Uterus (tissue), 3 donors: ENCODE measurements at regions not wholly inside any gene's neighbourhood (a gene's known extent, or its start where the extent isn't known, plus 50 kb on each side); places are given as distances from the start of the nearest gene placed in this dataset.
A peak's percentile ranks its signal among the peaks of the same experiment; 100 is the strongest.

Experiments
- DNase-seq, 2 donors: peaks; one replicate each; pipeline ENCODE4 v3.0.0-alpha.2; 2019 to 2020
- H3K27ac ChIP-seq, 2 donors: fragments of 200-600 bp; sonication (generic); 1 replicate in 1 of 2; 2 replicates in 1 of 2; pipeline ENCODE4 v1.5.1; 2016 to 2018
- H3K27me3 ChIP-seq, 2 donors: fragments of 200-600 bp; sonication (generic); one replicate each; pipeline ENCODE4 v1.5.1; 2018 to 2019; ENCODE audit warnings: control low read depth in 1 of 2
- H3K36me3 ChIP-seq, 2 donors: fragments of 200-600 bp; sonication (generic); one replicate each; pipeline ENCODE4 v1.5.1; 2019; ENCODE audit warnings: control low read depth in 1 of 2
- H3K4me1 ChIP-seq, 2 donors: fragments of 200-600 bp; sonication (generic); one replicate each; pipeline ENCODE4 v1.5.1; 2018 to 2019; ENCODE audit warnings: control low read depth in 1 of 2
- H3K4me3 ChIP-seq, 2 donors: fragments of 200-600 bp; sonication (generic); 1 replicate in 1 of 2; 2 replicates in 1 of 2; pipeline ENCODE4 v1.5.1; 2018 to 2019; ENCODE audit warnings: mild to moderate bottlenecking in 1 of 2
- H3K9me3 ChIP-seq, 2 donors: fragments of 200-600 bp; sonication (generic); one replicate each; pipeline ENCODE4 v1.5.1; 2019; ENCODE audit warnings: control low read depth in 1 of 2
- CTCF ChIP-seq, 4 experiments: fragments of 200-600 bp in 2 of 4; fragments of 450-650 bp in 2 of 4; sonication (generic) in 2 of 4; IDR thresholded peaks; one replicate each; pipeline ENCODE4 v1.5.1; 2016 to 2019; ENCODE audit warnings: antibody characterized with exemption in 4 of 4, mild to moderate bottlenecking in 2 of 4, moderate library complexity in 1 of 4
- POLR2A ChIP-seq, 2 donors: fragments of 450-650 bp; IDR thresholded peaks; one replicate each; pipeline ENCODE4 v1.6.1; 2016; ENCODE audit warnings: antibody characterized with exemption in 2 of 2, mild to moderate bottlenecking in 1 of 2, moderate library complexity in 1 of 2
- intact Hi-C: fragments of 100-400 bp; cut with DNase I; formaldehyde crosslinking; loops from one replicate; pipeline ENCODE4 v1.15.1; 2023; ENCODE audit warnings: low total_unique reads
- donor health status: DM: yes; HTN: yes; CAD: no.

GRCh38 chr4:159487284-159487747 is 384.4 kb downstream of the RAPGEF2 start:
- no peak overlapping the region for H3K27ac ChIP-seq
- intact Hi-C loops, result no loop called here
- H3K4me1 ChIP-seq, result no peaks in the 10 kb centered on the region
- peaks cover 0 to 4% of the 10 kb centered on the region in 2 donors for H3K27me3 ChIP-seq
- no peak overlapping the region for H3K4me3 ChIP-seq
- TF ChIP-seq CTCF (IDR thresholded peaks at IDR 0.05), result peak; percentile 47 to 65 (median 60)
- no peak for TF ChIP-seq POLR2A (IDR thresholded peaks at IDR 0.05)
- H3K9me3 ChIP-seq, result no peaks in the 10 kb centered on the region
- H3K36me3 ChIP-seq, result no peaks in the 10 kb centered on the region
- DNase-seq, result no peak

GRCh38 chr4:159489646-159490045 is 386.8 kb downstream of the RAPGEF2 start:
- H3K36me3 ChIP-seq, result no peaks in the 10 kb centered on the region

GRCh38 chr4:159495515-159496236 is 392.8 kb downstream of the RAPGEF2 start:
- H3K4me1 ChIP-seq, result no peaks in the 10 kb centered on the region
- H3K36me3 ChIP-seq, result no peaks in the 10 kb centered on the region
- no peaks in the 10 kb centered on the region for H3K27me3 ChIP-seq
- intact Hi-C loops, result no loop called here
- H3K27ac ChIP-seq, result no peak overlapping the region
- H3K9me3 ChIP-seq, result no peaks in the 10 kb centered on the region
- DNase-seq, result no peak
- no peak overlapping the region for H3K4me3 ChIP-seq
- TF ChIP-seq CTCF (IDR thresholded peaks at IDR 0.05), result no peak
- TF ChIP-seq POLR2A (IDR thresholded peaks at IDR 0.05), result no peak

More at GRCh38 chr4:159489646-159490045, 386.8 kb downstream of the RAPGEF2 start:
- TF ChIP-seq CTCF (IDR thresholded peaks at IDR 0.05), result no peak
- TF ChIP-seq POLR2A (IDR thresholded peaks at IDR 0.05), result no peak
- H3K4me1 ChIP-seq, result no peaks in the 10 kb centered on the region
- no peak overlapping the region for H3K27ac ChIP-seq
- H3K9me3 ChIP-seq, result no peaks in the 10 kb centered on the region
- intact Hi-C loops, result no loop called here
- H3K4me3 ChIP-seq, result no peak overlapping the region
- peaks cover 0 to 4% of the 10 kb centered on the region in 2 donors for H3K27me3 ChIP-seq
- DNase-seq, result no peak

- intact Hi-C loops, result no loop called here
- Histone ChIP-seq H3K27me3 (no peaks in the 10 kb centered on the region), H3K27ac (no peak overlapping the region)
Observed at GRCh38 chr4:159496248-159496647, 393.4 kb downstream of the RAPGEF2 start.

More at GRCh38 chr4:159496248-159496647, 393.4 kb downstream of the RAPGEF2 start:
- Histone ChIP-seq H3K36me3 (no peaks in the 10 kb centered on the region), H3K4me1 (no peaks in the 10 kb centered on the region), H3K4me3 (no peak overlapping the region), H3K9me3 (no peaks in the 10 kb centered on the region)
- TF ChIP-seq POLR2A (IDR thresholded peaks at IDR 0.05) (no peak), CTCF (IDR thresholded peaks at IDR 0.05) (no peak)
- no peak for DNase-seq
